Common myeloid progenitor, CD34-positive (primary cell): ENCODE measurements at regions not wholly inside any gene's neighbourhood (a gene's known extent, or its start where the extent isn't known, plus 50 kb on each side); places are given as distances from the start of the nearest gene placed in this dataset.

Experiments
- CTCF ChIA-PET: fragments of 350-600 bp; sonication (Branson Sonifier 250); formaldehyde crosslinking; loops from one replicate; lab custom pipeline; 2021; ENCODE audit warnings: antibody characterized with exemption; lab: Charles Lee
- POLR2A ChIA-PET: fragments of 350-600 bp; sonication (Branson Sonifier 250); formaldehyde crosslinking; loops from one replicate; lab custom pipeline; 2021; ENCODE audit warnings: antibody characterized with exemption; lab: Charles Lee
- DNase-seq, 3 donors: peaks; one replicate each; pipeline versions ENCODE4 v3.0.0 to v3.0.0-alpha.2; 2013
- H3K27ac ChIP-seq, 2 experiments: 1 replicate in 1 of 2; 2 replicates in 1 of 2; pipeline ENCODE4 v1.7.0; 2013; ENCODE audit warnings: inconsistent platforms in 2 of 2, low read length in 2 of 2, mild to moderate bottlenecking in 2 of 2, low read depth in 1 of 2, moderate library complexity in 1 of 2; ENCODE audit not compliant: severe bottlenecking in 2 of 2, insufficient read depth in 1 of 2, poor library complexity in 1 of 2
- H3K27me3 ChIP-seq, 5 experiments: replicated peaks in 2 of 5; 1 replicate in 3 of 5; 2 replicates in 2 of 5; pipeline versions ENCODE4 v1.6.1 to v1.7.0; 2013; ENCODE audit warnings: low read length in 4 of 5, mild to moderate bottlenecking in 2 of 5, moderate library complexity in 2 of 5, inconsistent platforms in 1 of 5; ENCODE audit not compliant: insufficient read depth in 5 of 5, control insufficient read depth in 4 of 5
- H3K36me3 ChIP-seq, 4 experiments: 1 replicate in 2 of 4; 2 replicates in 2 of 4; pipeline versions ENCODE4 v1.6.1 to v1.7.0; 2013; ENCODE audit warnings: low read length in 3 of 4, control low read depth in 1 of 4, mild to moderate bottlenecking in 1 of 4; ENCODE audit not compliant: control insufficient read depth in 4 of 4, insufficient read depth in 4 of 4
- H3K4me1 ChIP-seq, 4 experiments: 1 replicate in 3 of 4; 2 replicates in 1 of 4; pipeline versions ENCODE4 v1.6.1 to v1.7.1; 2013; ENCODE audit warnings: low read length in 3 of 4, mild to moderate bottlenecking in 3 of 4, control low read depth in 1 of 4, inconsistent platforms in 1 of 4, moderate library complexity in 1 of 4; ENCODE audit not compliant: control insufficient read depth in 4 of 4, insufficient read depth in 4 of 4; ENCODE audit errors: control extremely low read depth in 1 of 4
- H3K4me3 ChIP-seq, 7 experiments: 1 replicate in 4 of 7; 2 replicates in 3 of 7; pipeline versions ENCODE4 v1.5.1 to v1.7.0; 2013; ENCODE audit warnings: mild to moderate bottlenecking in 7 of 7, low read length in 6 of 7, moderate library complexity in 6 of 7, inconsistent platforms in 2 of 7, low read depth in 2 of 7, control low read depth in 1 of 7; ENCODE audit not compliant: insufficient read depth in 4 of 7, control insufficient read depth in 1 of 7; ENCODE audit errors: extremely low read depth in 1 of 7
- H3K9me3 ChIP-seq, 5 experiments: 1 replicate in 4 of 5; 2 replicates in 1 of 5; pipeline versions ENCODE4 v1.6.1 to v1.7.1; 2013; ENCODE audit warnings: low read length in 4 of 5, mild to moderate bottlenecking in 2 of 5, inconsistent platforms in 1 of 5, low read depth in 1 of 5, moderate library complexity in 1 of 5; ENCODE audit not compliant: control insufficient read depth in 4 of 5, insufficient read depth in 2 of 5; ENCODE audit errors: control extremely low read depth in 1 of 5
- WGBS: methylation state at CpG from one replicate; pipeline ENCODE4 v1.1.5; 2013; ENCODE audit not compliant: insufficient coverage; 5-methylcytosine and 5-hydroxymethylcytosine counted together

GRCh38 chr6:164412566-164412965, 896.8 kb downstream of the C6orf118 start:
- DNase-seq: no peak
- H3K9me3 ChIP-seq: no peaks in the 10 kb centered on the region
- H3K27ac ChIP-seq: no peak overlapping the region
- POLR2A ChIA-PET: no interaction called here
- no peaks in the 10 kb centered on the region for H3K36me3 ChIP-seq
- WGBS: no CpG with 5 or more reads among the region's 2 CpGs
- H3K4me3 ChIP-seq: no peak overlapping the region
- no peaks in the 10 kb centered on the region for H3K27me3 ChIP-seq
- CTCF ChIA-PET: no interaction called here
- no peaks in the 10 kb centered on the region for H3K4me1 ChIP-seq

GRCh38 chr6:164410017-164410416, 899.4 kb downstream of the C6orf118 start:
- CTCF ChIA-PET: no interaction called here
- Histone ChIP-seq H3K4me3 (no peak overlapping the region), H3K27me3 (no peaks in the 10 kb centered on the region)

GRCh38 chr6:164409309-164410009, 899.9 kb downstream of the C6orf118 start:
- no peaks in the 10 kb centered on the region for H3K27me3 ChIP-seq
- CTCF ChIA-PET: no interaction called here
- H3K9me3 ChIP-seq: no peaks in the 10 kb centered on the region
- POLR2A ChIA-PET: no interaction called here
- H3K4me3 ChIP-seq: no peak overlapping the region
- H3K27ac ChIP-seq: no peak overlapping the region
- WGBS: 89% methylated on average over 8 of the region's 8 CpGs
- no peak for DNase-seq
- no peaks in the 10 kb centered on the region for H3K36me3 ChIP-seq
- no peaks in the 10 kb centered on the region for H3K4me1 ChIP-seq

More at GRCh38 chr6:164410017-164410416, 899.4 kb downstream of the C6orf118 start:
- no peaks in the 10 kb centered on the region for H3K36me3 ChIP-seq
- no peaks in the 10 kb centered on the region for H3K9me3 ChIP-seq
- POLR2A ChIA-PET: no interaction called here
- no peak overlapping the region for H3K27ac ChIP-seq
- no peak for DNase-seq
- no peaks in the 10 kb centered on the region for H3K4me1 ChIP-seq
- 87% methylated on average over 3 of the region's 5 CpGs for WGBS

- ChIA-PET POLR2A (no interaction called here), CTCF (no interaction called here)
- Histone ChIP-seq H3K36me3 (no peaks in the 10 kb centered on the region), H3K4me1 (no peaks in the 10 kb centered on the region), H3K9me3 (no peaks in the 10 kb centered on the region), H3K4me3 (no peak overlapping the region), H3K27ac (no peak overlapping the region), H3K27me3 (no peaks in the 10 kb centered on the region)
- DNase-seq: no peak
- 97% methylated on average over 5 of the region's 5 CpGs for WGBS
Measured at GRCh38 chr6:164408868-164409267, 900.5 kb downstream of the C6orf118 start.

GRCh38 chr6:164404812-164405488, 904.5 kb downstream of the C6orf118 start:
- POLR2A ChIA-PET: no interaction called here
- no peak for DNase-seq
- H3K9me3 ChIP-seq: no peaks in the 10 kb centered on the region
- 87% methylated on average over 4 of the region's 4 CpGs for WGBS
- no peaks in the 10 kb centered on the region for H3K4me1 ChIP-seq
- H3K27ac ChIP-seq: no peak overlapping the region
- H3K27me3 ChIP-seq: no peaks in the 10 kb centered on the region
- H3K36me3 ChIP-seq: no peaks in the 10 kb centered on the region
- CTCF ChIA-PET: no interaction called here
- no peak overlapping the region for H3K4me3 ChIP-seq

GRCh38 chr6:164401871-164402270, 907.5 kb downstream of the C6orf118 start:
- ChIA-PET POLR2A (no interaction called here), CTCF (no interaction called here)
- Histone ChIP-seq H3K27ac (no peak overlapping the region), H3K4me3 (no peak overlapping the region), H3K27me3 (no peaks in the 10 kb centered on the region), H3K36me3 (no peaks in the 10 kb centered on the region), H3K9me3 (no peaks in the 10 kb centered on the region), H3K4me1 (peaks cover 0 to under 1% (median 0%) of the 10 kb centered on the region in 4 experiments)
- DNase-seq: no peak
- WGBS: 100% methylated on average over 1 of the region's 2 CpGs

- no CpG with 5 or more reads among the region's 1 CpG for WGBS
- no peak overlapping the region for H3K27ac ChIP-seq
- ChIA-PET CTCF (no interaction called here), POLR2A (no interaction called here)
- no peaks in the 10 kb centered on the region for H3K36me3 ChIP-seq
- H3K4me1 ChIP-seq: peaks cover 0 to 9% (median 4%) of the 10 kb centered on the region in 4 experiments
- H3K4me3 ChIP-seq: no peak overlapping the region
- DNase-seq: no peak
- H3K9me3 ChIP-seq: peaks cover 0 to 3% (median 0%) of the 10 kb centered on the region in 5 experiments
- no peaks in the 10 kb centered on the region for H3K27me3 ChIP-seq
Measured at GRCh38 chr6:164398647-164399046, 910.8 kb downstream of the C6orf118 start.
